ENCODE measurements at regions not wholly inside any gene's neighbourhood (a gene's known extent, or its start where the extent isn't known, plus 50 kb on each side); places are given as distances from the start of the nearest gene placed in this dataset.

- TF ChIP-seq CTCF (IDR thresholded peaks at IDR 0.05 in 4 of 5, conservative IDR thresholded peaks at IDR 0.05 in 1 of 5) (no peak), POLR2A (IDR thresholded peaks at IDR 0.05) (no peak)
These were observed 175.6 kb downstream of the EN1 start for GRCh38 chr2:118671701-118672454.
